MCF 10A (cell line): ENCODE measurements at regions not wholly inside any gene's neighbourhood (a gene's known extent, or its start where the extent isn't known, plus 50 kb on each side); places are given as distances from the start of the nearest gene placed in this dataset.

Experiments
- BruUV-seq: library from RNA; stranded (reverse); fragments of 400-500 nt; replicated peaks from 2 replicates; lab custom pipeline; 2021; lab: Mats Ljungman, UMichigan
- CTCF ChIA-PET: fragments of 300-600 bp; sonication (Branson Sonifier 250); formaldehyde crosslinking; extraction: SDS; loops from one replicate; lab custom pipeline; 2021; ENCODE audit warnings: antibody characterized with exemption, inconsistent platforms; lab: Yijun Ruan, JAX
- POLR2A ChIA-PET: fragments of 300-600, 350-650 bp; sonication (Branson Sonifier 250); formaldehyde crosslinking; extraction: SDS; loops from one replicate; lab custom pipeline; 2020; ENCODE audit warnings: antibody characterized with exemption, inconsistent platforms; lab: Yijun Ruan, JAX
- DNase-seq: peaks from one replicate; pipeline ENCODE4 v3.0.0-alpha.2; 2018; ENCODE audit not compliant: unreplicated experiment
- H3K27ac Mint-ChIP-seq: one replicate; pipeline ENCODE4 v1.8.0; 2022; ENCODE audit warnings: mild to moderate bottlenecking, low read depth, mixed read lengths; ENCODE audit not compliant: unreplicated experiment
- H3K27me3 Mint-ChIP-seq: one replicate; pipeline ENCODE4 v1.8.0; 2022; ENCODE audit warnings: mixed read lengths; ENCODE audit not compliant: insufficient read depth, unreplicated experiment
- H3K36me3 Mint-ChIP-seq: one replicate; pipeline ENCODE4 v1.8.0; 2022; ENCODE audit warnings: mild to moderate bottlenecking, moderate library complexity, mixed read lengths; ENCODE audit not compliant: insufficient read depth, unreplicated experiment
- H3K4me1 Mint-ChIP-seq: one replicate; pipeline ENCODE4 v1.8.0; 2022; ENCODE audit warnings: mixed read lengths; ENCODE audit not compliant: insufficient read depth, unreplicated experiment
- H3K4me3 Mint-ChIP-seq: one replicate; pipeline ENCODE4 v1.8.0; 2022; ENCODE audit warnings: mild to moderate bottlenecking, moderate library complexity, mixed read lengths; ENCODE audit not compliant: unreplicated experiment
- H3K9me3 Mint-ChIP-seq: one replicate; pipeline ENCODE4 v1.8.0; 2022; ENCODE audit warnings: mixed read lengths; ENCODE audit not compliant: unreplicated experiment
- intact Hi-C: fragments of 100-400 bp; cut with micrococcal nuclease; formaldehyde crosslinking; loops from 2 replicates; pipeline ENCODE4 v1.14.1; 2022
- TF ChIP-seq, protein P1 (sequence below): fragments of 200-600 bp; IDR thresholded peaks from one replicate; pipeline ENCODE4 v1.8.0; 2022; ENCODE audit warnings: antibody characterized with exemption, mild to moderate bottlenecking; ENCODE audit not compliant: unreplicated experiment

DNA sequence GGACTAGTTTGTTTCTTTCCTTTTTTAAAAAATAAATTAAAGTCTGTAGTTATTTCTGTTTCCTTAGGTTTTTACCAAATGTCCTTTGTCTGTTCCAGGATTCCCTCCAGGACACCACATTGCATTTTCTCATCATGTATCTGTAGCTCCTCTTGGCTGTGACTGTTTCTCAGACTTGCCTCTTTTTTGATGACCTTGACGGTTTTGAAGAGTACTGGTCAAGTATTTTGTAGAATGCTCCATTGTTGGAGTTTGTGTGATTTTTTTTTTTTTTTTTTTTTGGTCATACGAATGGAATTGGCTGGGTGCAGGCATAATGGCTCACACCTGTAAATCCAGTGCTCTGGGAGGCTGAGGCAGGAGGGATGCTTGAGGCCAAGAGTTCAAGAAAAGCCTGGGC is 127.1 kb upstream of the BMPER start:
- intact Hi-C loops = no loop called here
- ChIA-PET CTCF (interaction anchor here (0.6 to 1.3 kb wide), 5 partner anchors 16 to 88 kb away, joined by 3 to 6 read pairs (median 3); no protein-coding TSS in a partner anchor), POLR2A (no interaction called here)
- Mint-ChIP-seq H3K27me3 (no peaks in the 10 kb centered on the region), H3K4me1 (peaks cover 14% of the 10 kb centered on the region), H3K9me3 (no peaks in the 10 kb centered on the region), H3K4me3 (no peak overlapping the region), H3K36me3 (no peaks in the 10 kb centered on the region), H3K27ac (no peak overlapping the region)
- TF ChIP-seq, protein P1, sequence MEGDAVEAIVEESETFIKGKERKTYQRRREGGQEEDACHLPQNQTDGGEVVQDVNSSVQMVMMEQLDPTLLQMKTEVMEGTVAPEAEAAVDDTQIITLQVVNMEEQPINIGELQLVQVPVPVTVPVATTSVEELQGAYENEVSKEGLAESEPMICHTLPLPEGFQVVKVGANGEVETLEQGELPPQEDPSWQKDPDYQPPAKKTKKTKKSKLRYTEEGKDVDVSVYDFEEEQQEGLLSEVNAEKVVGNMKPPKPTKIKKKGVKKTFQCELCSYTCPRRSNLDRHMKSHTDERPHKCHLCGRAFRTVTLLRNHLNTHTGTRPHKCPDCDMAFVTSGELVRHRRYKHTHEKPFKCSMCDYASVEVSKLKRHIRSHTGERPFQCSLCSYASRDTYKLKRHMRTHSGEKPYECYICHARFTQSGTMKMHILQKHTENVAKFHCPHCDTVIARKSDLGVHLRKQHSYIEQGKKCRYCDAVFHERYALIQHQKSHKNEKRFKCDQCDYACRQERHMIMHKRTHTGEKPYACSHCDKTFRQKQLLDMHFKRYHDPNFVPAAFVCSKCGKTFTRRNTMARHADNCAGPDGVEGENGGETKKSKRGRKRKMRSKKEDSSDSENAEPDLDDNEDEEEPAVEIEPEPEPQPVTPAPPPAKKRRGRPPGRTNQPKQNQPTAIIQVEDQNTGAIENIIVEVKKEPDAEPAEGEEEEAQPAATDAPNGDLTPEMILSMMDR = no peak
- DNase-seq = no peak
- BruUV-seq = no TSS peak

DNA sequence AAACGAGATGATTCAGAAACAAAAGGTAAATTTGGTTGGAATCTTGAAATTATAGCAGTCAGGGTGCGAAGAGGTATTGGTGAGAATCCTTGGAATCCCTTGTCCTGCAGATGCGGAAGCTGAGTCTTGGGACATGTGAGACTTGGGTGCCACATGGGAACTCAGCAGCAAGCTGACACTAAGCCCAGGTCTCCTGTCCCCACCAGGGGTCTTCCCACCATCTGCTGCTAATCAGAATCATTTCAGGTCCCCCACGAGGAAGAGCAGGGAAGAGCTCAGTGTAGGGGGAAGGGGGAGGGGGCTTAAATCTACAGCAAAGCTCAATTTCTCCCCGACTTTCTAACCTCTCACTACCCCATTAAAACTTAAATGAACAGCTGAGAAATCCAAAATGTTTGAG is 126.1 kb upstream of the BMPER start:
- DNase-seq = no peak
- Mint-ChIP-seq H3K4me3 (no peak overlapping the region), H3K27ac (no peak overlapping the region), H3K9me3 (no peaks in the 10 kb centered on the region), H3K36me3 (no peaks in the 10 kb centered on the region), H3K4me1 (peaks cover 13% of the 10 kb centered on the region), H3K27me3 (no peaks in the 10 kb centered on the region)
- TF ChIP-seq, protein P1 = no peak
- ChIA-PET POLR2A (interaction anchor here (1.1 kb wide), 1 partner anchor 53 kb away, joined by 3 read pairs; no protein-coding TSS in a partner anchor), CTCF (interaction anchor here (0.6 to 1.3 kb wide), 5 partner anchors 14 to 116 kb away, joined by 3 to 6 read pairs (median 3); no protein-coding TSS in a partner anchor)
- intact Hi-C loops = no loop called here
- no TSS peak for BruUV-seq

GRCh38 chr7:33781167-33781566 is 124.2 kb upstream of the BMPER start:
- H3K36me3 Mint-ChIP-seq = no peaks in the 10 kb centered on the region
- TF ChIP-seq, protein P1 = no peak
- no peak for DNase-seq
- no peak overlapping the region for H3K4me3 Mint-ChIP-seq
- H3K27ac Mint-ChIP-seq = no peak overlapping the region
- CTCF ChIA-PET = interaction anchor here (0.6 to 1.5 kb wide), 3 partner anchors 65 to 215 kb away, joined by 3 to 4 read pairs (median 4); no protein-coding TSS in a partner anchor
- no peaks in the 10 kb centered on the region for H3K9me3 Mint-ChIP-seq
- POLR2A ChIA-PET = no interaction called here
- intact Hi-C loops = no loop called here
- no peaks in the 10 kb centered on the region for H3K27me3 Mint-ChIP-seq
- H3K4me1 Mint-ChIP-seq = no peaks in the 10 kb centered on the region
- no TSS peak for BruUV-seq

DNA sequence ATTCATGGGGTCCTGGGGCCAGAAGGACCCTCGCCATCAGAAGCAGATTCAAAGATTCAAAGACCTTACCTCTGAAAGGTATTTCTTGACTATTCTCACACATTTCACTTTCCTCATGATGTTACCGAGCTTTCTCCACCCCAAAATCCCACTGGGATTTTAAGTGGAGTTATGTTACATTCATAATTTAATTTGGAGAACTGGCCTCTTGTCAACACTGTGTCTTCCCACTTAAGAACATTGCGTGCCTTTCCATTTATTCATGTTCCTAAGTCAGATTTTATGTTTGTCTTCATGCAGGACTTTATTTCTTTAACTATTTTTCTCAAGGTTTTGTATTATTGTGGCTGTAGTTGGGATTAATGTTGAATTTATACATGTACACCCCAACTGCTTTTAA is 123.5 kb upstream of the BMPER start:
- ChIA-PET CTCF (interaction anchor here (1.0 to 1.6 kb wide), 2 partner anchors 19 to 66 kb away, joined by 3 read pairs; no protein-coding TSS in a partner anchor), POLR2A (no interaction called here)
- Mint-ChIP-seq H3K27me3 (no peaks in the 10 kb centered on the region), H3K9me3 (no peaks in the 10 kb centered on the region), H3K4me3 (no peak overlapping the region), H3K4me1 (no peaks in the 10 kb centered on the region), H3K36me3 (no peaks in the 10 kb centered on the region), H3K27ac (no peak overlapping the region)
- intact Hi-C loops = no loop called here
- no peak for DNase-seq
- no TSS peak for BruUV-seq
- TF ChIP-seq, protein P1 = no peak
